ENCODE measurements at regions not wholly inside any gene's neighbourhood (a gene's known extent, or its start where the extent isn't known, plus 50 kb on each side); places are given as distances from the start of the nearest gene placed in this dataset.
A peak's percentile ranks its signal among the peaks of the same experiment; 100 is the strongest.

DNA sequence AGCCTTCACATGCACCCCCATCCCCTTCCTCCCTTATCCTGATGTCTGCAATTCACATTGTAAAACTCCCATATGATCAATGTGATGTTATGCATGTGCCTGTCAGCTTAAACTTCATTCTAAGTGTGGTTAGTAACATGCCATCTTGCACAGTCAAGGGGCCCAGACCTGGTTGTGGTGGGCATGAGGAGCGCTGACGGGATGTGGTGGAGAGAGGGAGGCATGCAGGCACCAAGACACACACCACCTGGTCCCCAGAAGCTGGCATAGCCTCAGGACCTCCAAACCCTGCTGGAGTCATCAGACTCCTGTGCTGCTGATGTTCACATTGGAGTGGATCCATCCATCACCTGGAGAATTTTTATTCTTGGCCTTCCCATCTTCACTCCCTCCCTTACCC lies 90.5 kb upstream of the ABCC4 start:
- no peak for TF ChIP-seq EZH2phosphoT487 (IDR thresholded peaks at IDR 0.05; ENCODE audit: borderline replicate concordance, low read depth, low read length)
- TF ChIP-seq, protein P1, sequence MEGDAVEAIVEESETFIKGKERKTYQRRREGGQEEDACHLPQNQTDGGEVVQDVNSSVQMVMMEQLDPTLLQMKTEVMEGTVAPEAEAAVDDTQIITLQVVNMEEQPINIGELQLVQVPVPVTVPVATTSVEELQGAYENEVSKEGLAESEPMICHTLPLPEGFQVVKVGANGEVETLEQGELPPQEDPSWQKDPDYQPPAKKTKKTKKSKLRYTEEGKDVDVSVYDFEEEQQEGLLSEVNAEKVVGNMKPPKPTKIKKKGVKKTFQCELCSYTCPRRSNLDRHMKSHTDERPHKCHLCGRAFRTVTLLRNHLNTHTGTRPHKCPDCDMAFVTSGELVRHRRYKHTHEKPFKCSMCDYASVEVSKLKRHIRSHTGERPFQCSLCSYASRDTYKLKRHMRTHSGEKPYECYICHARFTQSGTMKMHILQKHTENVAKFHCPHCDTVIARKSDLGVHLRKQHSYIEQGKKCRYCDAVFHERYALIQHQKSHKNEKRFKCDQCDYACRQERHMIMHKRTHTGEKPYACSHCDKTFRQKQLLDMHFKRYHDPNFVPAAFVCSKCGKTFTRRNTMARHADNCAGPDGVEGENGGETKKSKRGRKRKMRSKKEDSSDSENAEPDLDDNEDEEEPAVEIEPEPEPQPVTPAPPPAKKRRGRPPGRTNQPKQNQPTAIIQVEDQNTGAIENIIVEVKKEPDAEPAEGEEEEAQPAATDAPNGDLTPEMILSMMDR (conservative IDR thresholded peaks at IDR 0.05; ENCODE audit: low read length): no peak
- no peaks in the 10 kb centered on the region for H3K9me3 ChIP-seq (ENCODE audit: low read length)
- H2AFZ ChIP-seq (ENCODE audit: low read length): no peak overlapping the region
- H3K27ac ChIP-seq (ENCODE audit: low read depth, low read length, poor library complexity, severe bottlenecking): no peak overlapping the region
- peaks cover 4% of the 10 kb centered on the region for H3K4me1 ChIP-seq (ENCODE audit: insufficient read depth, low read length, poor library complexity, severe bottlenecking)
- no TSS peak for BruUV-seq (replicated peaks)
- H4K20me1 ChIP-seq (ENCODE audit: insufficient read depth, low read length): no peaks in the 10 kb centered on the region
- CTCF ChIA-PET (ENCODE audit: unreplicated experiment): no interaction called here
- DNase-seq (ENCODE audit: low spot score): no peak
- H3K9me2 ChIP-seq (ENCODE audit: insufficient read depth, low read length): no peaks in the 10 kb centered on the region
- POLR2A ChIA-PET: no interaction called here
- no peaks in the 10 kb centered on the region for H3K79me2 ChIP-seq (ENCODE audit: insufficient read depth, low read depth, low read length)
- H3K4me3 ChIP-seq (ENCODE audit: low read depth, low read length, poor library complexity, severe bottlenecking): no peak overlapping the region
- H3K36me3 ChIP-seq (ENCODE audit: insufficient read depth, low read length): no peaks in the 10 kb centered on the region
- H3K4me2 ChIP-seq (ENCODE audit: low read length): no peak overlapping the region
- intact Hi-C loops (cut with micrococcal nuclease; ENCODE audit: unreplicated experiment): no loop called here

DNA sequence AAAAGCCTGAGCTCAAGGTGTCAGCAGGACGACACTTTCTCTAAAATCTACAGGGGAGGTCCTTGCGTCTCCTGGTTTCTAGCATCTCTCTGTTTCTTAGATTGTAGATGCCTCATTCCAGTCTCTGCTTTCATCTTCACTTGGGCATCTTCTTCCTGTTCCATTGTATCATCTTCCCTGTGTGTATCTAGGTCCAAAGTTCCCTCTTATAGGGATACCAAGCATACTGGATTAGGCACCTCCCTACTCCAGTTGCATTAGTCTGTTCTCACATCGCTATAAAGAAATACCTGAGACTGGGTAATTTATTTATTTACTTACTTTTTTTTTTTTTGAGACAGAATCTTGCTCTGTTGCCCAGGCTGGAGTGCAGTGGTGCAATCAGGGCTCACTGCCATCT lies 91.3 kb upstream of the ABCC4 start:
- H3K27ac ChIP-seq (ENCODE audit: low read depth, low read length, poor library complexity, severe bottlenecking): no peak overlapping the region
- DNase-seq (ENCODE audit: low spot score): no peak
- H3K4me3 ChIP-seq (ENCODE audit: low read depth, low read length, poor library complexity, severe bottlenecking): no peak overlapping the region
- intact Hi-C loops (cut with micrococcal nuclease; ENCODE audit: unreplicated experiment): no loop called here
- no TSS peak for BruUV-seq (replicated peaks)
- no peaks in the 10 kb centered on the region for H4K20me1 ChIP-seq (ENCODE audit: insufficient read depth, low read length)
- H3K79me2 ChIP-seq (ENCODE audit: insufficient read depth, low read depth, low read length): no peaks in the 10 kb centered on the region
- H3K4me1 ChIP-seq (ENCODE audit: insufficient read depth, low read length, poor library complexity, severe bottlenecking): peaks cover 4% of the 10 kb centered on the region
- no peak overlapping the region for H3K4me2 ChIP-seq (ENCODE audit: low read length)
- POLR2A ChIA-PET: interaction anchor here (0.6 kb wide), 1 partner anchor 100 kb away, joined by 3 read pairs; no protein-coding TSS in a partner anchor
- CTCF ChIA-PET (ENCODE audit: unreplicated experiment): no interaction called here
- H3K9me3 ChIP-seq (ENCODE audit: low read length): no peaks in the 10 kb centered on the region
- H2AFZ ChIP-seq (ENCODE audit: low read length): no peak overlapping the region
- TF ChIP-seq, protein P1 (conservative IDR thresholded peaks at IDR 0.05; ENCODE audit: low read length): no peak
- no peak for TF ChIP-seq EZH2phosphoT487 (IDR thresholded peaks at IDR 0.05; ENCODE audit: borderline replicate concordance, low read depth, low read length)
- no peaks in the 10 kb centered on the region for H3K36me3 ChIP-seq (ENCODE audit: insufficient read depth, low read length)
- no peaks in the 10 kb centered on the region for H3K9me2 ChIP-seq (ENCODE audit: insufficient read depth, low read length)

DNA sequence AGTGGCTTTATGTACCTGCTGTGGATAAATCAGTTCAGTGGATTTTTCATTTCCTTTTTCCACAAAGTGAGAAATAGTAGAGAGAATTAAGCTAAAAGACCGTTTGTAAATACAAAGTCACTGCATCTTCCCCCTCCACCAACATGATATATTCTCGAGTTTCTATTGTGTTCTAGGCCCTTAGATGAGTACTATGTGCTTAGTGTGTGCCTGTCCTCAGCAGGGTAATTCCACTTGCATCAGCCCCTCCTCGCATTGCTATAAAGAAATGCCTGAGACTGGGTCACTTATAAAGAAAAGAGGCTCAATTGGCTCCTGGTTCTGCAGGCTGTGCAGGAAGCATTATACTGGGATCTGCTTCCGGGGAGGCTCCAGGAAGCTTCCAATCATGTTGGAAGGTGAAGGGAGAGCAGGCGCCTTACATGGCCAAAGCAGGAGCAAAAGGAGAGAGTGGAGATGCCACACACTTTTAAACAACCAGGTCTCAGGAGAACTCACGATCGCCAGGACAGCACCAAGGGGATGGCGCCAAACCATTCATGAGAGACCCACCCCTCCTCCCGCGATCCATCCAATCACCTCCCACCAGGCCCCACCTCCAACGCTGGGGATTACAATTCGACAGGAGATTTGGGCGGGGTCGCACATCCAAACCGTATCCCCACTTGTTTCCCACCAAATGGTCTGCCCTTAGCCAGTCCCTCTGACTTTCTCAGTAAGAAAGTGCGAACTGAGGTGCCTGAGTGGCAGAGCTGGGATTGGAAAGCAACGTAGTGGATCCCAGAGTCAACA lies 102.3 kb upstream of the ABCC4 start:
- H3K79me2 ChIP-seq (ENCODE audit: insufficient read depth, low read depth, low read length): no peaks in the 10 kb centered on the region
- DNase-seq (ENCODE audit: low spot score): no peak
- H3K9me3 ChIP-seq (ENCODE audit: low read length): no peaks in the 10 kb centered on the region
- BruUV-seq (replicated peaks): no TSS peak
- CTCF ChIA-PET (ENCODE audit: unreplicated experiment): interaction anchor here (1.0 kb wide), 1 partner anchor 214 kb away, joined by 4 read pairs; no protein-coding TSS in a partner anchor
- 0 out of 2 replicates have a peak overlapping the region, but pooled peaks have one; percentile 14 for H3K4me2 ChIP-seq (ENCODE audit: low read length)
- H3K27ac ChIP-seq (ENCODE audit: low read depth, low read length, poor library complexity, severe bottlenecking): no peak overlapping the region
- TF ChIP-seq EZH2phosphoT487 (IDR thresholded peaks at IDR 0.05; ENCODE audit: borderline replicate concordance, low read depth, low read length): no peak
- TF ChIP-seq, protein P1 (conservative IDR thresholded peaks at IDR 0.05; ENCODE audit: low read length): no peak
- POLR2A ChIA-PET: no interaction called here
- no peaks in the 10 kb centered on the region for H4K20me1 ChIP-seq (ENCODE audit: insufficient read depth, low read length)
- no peaks in the 10 kb centered on the region for H3K9me2 ChIP-seq (ENCODE audit: insufficient read depth, low read length)
- H3K4me3 ChIP-seq (ENCODE audit: low read depth, low read length, poor library complexity, severe bottlenecking): no peak overlapping the region
- peaks cover 8% of the 10 kb centered on the region for H3K4me1 ChIP-seq (ENCODE audit: insufficient read depth, low read length, poor library complexity, severe bottlenecking)
- no peaks in the 10 kb centered on the region for H3K36me3 ChIP-seq (ENCODE audit: insufficient read depth, low read length)
- intact Hi-C loops (cut with micrococcal nuclease; ENCODE audit: unreplicated experiment): loop anchor here (1.0 to 5.0 kb wide), 3 partner anchors 101 to 729 kb away; partner anchors contain the start of gene ABCC4
- H2AFZ ChIP-seq (ENCODE audit: low read length): peak overlapping the region; percentile 85
